NCI-H2029 (cell line): ENCODE measurements at regions not wholly inside any gene's neighbourhood (a gene's known extent, or its start where the extent isn't known, plus 50 kb on each side); places are given as distances from the start of the nearest gene placed in this dataset.

Experiments used
- DNase-seq: peaks from one replicate; lab custom pipeline; 2025; lab: John Stamatoyannopoulos, UW

DNA sequence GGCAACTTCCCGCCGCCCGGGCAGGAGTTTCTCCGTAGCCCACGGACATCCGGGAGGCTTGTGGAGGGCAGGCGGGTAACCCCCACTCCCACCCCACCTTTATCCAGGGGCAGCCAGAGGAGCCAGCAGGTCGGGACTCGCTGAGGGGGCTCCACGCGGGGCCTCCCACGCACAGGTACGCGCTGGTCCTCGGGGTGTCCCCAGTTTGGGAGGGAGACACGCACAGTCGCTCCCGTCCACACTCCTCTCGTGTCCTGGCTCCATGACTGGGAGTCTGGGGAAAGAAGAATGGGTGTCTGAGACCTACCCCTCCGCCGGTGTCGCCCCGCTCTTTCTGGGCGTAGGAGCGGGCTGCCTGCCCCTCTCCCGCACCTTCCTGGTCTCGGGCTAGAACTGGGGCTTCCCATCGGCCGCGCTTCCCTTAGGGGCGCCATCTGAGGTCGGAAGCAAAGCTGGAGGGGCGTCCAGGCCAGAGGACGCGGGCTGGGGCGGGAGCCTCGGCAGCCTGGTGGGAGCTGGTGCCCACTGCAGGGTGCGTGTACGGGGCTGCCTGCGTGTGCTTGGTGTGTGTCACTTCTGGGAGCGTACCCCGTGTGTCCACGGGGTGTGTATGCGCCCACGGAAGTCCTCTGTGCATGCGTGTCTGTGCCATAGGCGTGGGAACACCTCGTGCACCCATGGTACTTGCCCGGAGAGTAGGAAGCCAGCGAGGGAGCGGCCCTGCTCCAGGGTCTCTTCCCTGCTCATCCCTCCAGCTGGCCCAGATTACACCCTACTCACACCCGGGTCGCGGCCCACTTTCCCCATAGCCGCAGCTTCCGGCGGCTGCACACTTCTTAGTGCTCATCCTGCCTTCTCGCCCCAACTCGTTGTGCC lies 73.0 kb upstream of the LEP start:
- DNase-seq = no peak

DNA sequence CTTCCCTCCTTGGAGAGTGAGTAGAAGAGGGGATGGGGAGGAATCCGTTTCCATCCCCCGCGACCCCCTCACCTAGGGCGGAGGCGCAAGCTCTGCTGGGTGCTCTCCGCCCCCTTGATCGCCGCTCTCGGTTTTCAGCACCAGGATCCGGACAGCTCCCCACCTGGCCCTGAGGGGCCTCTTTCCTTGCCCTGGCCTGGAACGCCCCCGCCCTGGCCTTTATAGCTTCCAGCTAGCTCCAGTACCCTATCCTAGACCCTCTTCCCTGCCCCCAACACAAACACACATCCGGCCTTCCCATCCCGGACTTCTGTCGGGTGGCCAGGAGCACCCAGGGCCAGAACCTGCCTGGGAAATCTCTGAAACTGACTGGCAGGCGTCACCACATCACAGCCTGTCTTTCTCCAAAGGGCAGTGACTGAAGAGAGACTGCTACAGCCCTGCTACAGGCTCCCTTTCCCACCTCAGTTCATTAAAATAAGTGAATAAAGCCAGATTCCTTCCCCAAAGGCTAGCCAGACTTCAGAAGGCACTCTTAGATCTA lies 72.3 kb upstream of the LEP start:
- no peak for DNase-seq

DNA sequence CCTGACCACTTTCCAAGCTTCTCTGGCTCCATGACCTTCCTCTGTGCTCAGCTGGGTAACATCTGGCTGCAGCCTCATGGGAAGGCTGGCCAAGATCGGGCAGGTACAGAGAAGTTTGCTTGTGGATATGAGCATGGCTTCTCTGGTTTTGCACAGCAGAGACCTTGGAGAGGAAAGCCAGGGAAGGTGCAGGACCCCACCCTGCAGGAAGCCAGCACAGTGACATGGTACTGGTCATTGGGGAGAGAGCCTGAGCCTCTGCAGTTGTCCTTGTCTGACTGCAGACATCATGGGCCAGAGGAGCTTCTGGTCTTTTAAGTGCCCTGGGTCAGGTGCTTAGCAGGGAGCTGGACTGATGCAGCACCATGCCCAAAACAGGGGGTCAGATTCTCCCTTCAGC lies 70.6 kb upstream of the LEP start:
- DNase-seq = no peak

DNA sequence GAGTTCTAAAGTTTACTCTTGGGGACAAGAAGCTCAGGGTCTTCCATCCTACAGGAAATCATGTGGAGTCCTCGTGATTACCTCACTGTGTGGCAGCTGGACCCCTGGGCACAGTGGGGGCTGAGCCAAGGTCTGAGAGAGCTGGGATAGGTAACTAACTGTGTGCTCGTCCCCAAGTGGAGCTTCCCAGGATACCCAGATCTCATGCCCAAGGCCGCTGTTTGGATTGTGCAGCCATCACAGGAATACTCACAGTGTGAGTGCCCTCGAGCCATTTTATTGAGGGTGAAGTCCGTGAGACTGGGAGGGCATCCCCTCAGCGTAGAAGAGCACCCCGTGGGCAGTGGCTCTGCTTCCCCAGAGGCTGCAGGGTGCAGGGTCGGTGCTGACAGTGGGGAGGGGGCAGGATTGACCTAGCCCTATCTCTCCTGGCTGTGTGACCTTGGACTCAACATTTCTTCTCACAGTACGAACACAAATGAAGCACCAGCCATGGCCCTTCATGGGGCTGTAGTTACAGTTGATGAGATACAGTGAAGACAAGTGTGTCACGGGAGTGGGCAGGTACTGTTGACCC lies 69.6 kb upstream of the LEP start:
- DNase-seq = no peak

DNA sequence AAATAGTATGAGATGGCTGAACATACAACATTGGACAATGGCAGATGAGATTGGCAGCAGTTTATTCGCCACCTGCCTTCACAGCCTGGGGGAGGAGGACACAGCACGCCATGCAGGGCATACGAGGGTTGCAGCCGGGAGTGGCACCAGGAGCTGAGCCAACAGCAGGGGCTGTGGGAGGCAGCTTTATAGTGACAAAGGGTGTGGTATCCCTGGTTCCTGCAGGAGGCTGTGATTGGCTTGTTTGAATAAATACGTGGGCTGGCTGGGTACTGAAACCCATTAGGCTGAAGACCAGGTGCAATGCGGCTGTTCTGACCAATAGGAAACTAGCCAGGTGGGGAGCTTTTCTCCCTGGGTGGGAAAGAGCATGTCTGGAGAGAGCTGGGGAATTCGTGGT lies 68.9 kb upstream of the LEP start:
- DNase-seq = peak; percentile 59

DNA sequence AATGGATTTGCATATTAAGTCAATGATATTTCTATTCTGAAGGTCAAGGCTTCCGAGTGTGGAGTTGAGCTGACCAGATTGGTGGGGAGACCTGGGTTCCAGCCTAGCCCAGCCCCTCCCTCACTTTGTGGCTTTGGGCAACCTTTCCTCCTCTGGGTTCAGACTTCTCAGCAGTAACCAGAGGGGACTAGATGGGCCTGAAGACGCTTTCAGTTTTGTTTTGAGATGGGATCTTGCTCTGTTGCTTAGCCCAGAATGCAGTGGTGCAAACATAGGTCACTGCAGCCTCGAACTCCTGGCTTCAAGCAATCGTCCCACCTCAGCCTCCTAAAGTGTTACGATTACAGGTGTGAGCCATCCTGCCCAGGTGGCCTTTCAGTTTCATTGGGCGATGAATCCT lies 68.1 kb upstream of the LEP start:
- DNase-seq = no peak

DNA sequence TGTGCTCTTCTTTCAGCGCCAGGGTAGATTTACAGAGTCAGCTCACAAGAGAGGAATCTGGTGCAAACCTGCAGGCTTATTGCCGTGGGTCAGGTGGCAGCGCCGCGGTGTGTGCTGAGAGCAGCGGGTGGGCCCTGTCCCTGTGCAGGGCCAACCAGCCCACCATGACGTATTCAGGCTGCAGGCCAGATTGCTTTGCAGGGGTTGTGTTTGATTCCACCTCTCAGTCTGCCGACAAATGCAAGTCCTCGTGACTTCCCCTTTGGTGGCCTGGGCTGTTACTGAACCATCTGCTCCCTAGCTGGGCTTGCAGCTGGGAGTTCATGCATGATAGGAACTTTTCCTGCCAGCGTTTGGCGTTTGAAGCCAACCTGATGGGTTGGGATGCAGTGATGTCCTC lies 66.7 kb upstream of the LEP start:
- no peak for DNase-seq

DNA sequence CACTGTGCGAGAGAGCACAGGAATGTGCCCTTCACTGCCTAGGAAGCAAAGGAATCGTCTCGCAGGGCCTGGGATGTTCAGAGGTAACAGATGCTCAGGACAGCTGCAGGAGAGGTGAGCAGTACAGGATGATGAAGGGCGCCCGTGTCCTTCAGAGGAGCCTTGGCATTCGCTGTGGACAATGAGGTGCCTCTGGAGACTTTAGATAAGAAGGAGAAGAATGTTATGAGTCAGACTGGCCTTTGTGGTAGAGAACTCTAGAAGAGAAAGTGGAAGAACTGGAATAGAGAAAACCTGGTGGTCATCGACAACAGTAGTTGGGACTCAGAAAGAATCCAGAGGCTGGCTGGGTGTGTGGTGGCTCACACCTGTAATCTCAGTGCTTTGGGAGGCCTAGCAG lies 64.4 kb upstream of the LEP start:
- DNase-seq = no peak

DNA sequence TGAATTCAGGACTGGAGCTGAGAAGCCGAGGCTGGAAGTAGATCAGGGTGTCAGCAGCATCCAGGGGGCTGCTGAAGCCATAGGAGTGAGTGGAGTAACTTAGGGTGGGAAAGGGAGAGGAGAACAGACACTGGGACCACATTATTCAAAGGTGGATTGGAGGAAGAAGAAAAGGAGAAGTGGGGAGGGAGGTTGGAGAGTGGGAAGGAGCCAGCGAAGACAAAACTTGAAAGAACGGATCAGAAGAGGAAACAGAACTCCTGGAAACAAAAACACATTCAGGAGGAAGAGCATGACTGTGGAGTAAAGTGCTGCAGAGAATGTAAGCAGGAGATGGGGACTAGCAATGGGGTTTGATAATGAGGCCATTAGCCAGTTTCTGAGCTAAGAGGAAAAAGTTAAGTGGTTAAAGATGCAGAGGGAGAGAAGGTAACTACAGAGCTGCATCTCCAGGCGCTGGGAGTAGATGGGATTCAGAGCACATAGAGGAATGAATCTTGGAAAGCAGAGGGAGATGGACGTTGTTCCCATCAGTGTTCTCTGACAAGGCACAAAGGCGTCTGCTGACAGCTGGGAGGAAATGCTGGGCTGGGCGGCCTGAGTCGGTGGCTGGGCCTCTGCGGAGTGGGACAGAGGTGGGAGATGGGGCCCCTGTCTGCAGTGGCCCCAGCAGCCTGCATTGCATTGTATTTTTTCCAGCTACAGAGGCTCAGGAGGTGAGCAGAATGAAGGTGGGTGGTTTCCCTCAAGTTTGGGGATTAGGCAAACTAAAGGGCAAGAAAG lies 63.1 kb upstream of the LEP start:
- no peak for DNase-seq

DNA sequence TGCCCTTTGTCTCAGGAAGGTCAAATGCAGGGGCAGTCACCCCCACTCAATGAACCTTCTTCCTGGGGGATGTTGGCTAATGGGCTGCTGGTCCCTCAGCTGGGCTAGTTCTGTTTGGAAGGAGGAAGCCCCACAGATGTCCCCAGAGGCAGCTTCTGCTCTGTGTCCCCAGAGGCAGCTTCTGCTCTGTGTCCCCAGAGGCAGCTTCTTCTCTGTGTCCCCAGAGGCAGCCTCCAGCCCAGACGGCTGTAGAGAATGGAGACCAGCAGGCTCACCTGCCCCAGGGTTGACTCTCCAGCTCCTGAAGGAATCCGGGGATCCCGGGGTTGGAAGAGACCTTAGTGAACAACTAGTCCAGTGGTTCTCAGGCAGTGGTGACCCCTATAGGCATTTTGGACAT lies 62.5 kb upstream of the LEP start:
- no peak for DNase-seq

DNA sequence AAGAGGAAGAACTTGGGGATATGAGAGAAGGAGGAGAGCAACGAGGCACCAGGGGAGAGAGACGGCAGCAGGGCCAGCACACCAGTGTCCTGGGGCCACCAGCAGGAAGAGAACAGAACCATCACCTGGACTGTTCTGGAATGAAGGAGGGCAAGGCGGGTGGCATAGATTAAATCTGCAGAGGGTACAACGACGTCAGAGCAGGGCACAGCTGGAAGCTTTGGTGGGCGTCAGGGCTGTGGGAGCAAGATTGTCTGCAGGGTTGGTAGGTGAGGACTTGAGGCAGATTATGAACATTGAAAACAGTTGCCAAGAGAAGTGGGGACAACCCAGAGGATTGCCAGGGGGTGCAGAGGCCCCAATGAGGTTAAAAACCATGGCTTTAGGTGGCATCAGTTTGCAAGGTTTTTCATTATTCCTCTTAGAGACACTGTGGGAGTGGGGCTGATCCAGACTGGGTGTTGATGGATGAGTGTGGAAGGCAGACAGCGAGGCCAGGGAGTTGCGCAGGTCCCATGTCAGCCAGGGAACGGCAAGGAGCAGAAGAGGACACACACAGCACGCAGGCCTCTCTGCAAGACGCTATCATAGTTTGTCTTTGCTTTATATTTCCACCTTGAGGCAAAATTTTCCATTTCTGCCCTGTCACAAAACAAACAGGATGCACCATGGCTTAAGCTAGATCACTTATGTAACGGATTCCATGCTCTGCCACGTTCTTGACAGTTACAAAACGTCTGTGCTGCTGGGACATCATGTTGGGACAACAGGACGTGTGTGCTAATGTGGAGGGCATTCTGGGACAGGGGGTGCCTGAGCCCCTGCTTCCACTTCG lies 52.5 kb upstream of the LEP start:
- DNase-seq = no peak

DNA sequence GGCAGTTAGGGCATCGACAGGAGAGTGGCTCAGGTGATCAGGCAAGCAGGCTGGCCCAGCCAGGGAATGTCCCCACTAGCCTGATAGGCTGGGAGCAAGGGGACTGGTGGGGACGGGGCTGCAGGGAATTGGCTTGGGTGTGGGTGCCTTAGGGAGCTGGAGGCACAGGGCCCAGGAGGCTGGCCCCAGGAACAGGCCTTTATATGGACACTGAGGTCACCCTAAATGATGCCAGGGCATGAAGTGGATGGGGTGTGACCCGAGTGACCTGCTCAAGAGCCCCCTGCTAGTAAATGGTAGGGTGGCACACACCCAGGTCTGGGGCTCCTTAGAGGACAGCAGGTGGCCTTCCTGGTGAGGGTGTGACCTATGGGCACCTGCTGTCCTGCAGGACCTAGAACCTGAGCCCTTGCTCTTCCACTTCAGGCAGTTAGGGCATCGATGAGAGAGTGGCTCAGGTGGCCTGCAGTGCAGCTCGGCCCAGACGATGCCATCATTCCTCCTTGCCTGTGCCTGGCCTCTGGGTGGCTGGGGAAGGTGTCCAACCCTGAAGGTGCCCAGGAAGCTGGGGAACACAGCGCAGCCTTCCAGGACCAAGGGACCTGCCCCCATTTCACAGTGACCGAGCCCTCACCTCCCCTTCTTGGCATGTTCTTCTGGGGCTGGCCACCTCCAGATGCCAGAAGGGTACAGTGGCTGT lies 51.7 kb upstream of the LEP start:
- DNase-seq = no peak

DNA sequence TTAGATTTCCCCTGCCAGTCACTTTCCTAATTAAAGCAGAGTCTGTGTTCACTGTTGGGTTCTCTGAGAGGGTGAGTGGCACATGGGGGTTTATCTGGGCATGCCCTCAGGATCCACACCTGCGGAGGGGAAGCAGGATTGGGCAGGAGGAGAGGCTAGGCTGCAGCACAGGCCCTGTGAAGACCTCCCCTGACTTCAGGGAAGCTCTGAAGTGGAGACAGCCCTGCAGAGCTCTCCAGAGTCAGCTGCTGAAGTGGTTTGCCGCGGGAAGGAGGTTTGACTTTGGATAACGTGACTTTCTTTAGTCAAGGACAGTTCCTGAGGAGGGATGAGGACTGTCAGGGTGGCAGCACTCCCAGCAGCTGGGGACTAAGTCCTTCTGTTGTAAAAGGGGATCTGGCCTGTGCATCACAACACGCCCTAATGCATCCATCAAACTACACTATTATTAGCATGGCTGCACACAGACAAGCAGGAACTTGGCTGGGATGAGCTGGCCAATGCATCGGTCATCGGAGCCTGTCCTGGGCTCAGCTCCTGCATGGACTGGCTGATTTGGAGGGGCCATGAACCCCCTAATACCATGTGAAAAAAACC lies 50.9 kb upstream of the LEP start:
- DNase-seq = no peak

DNA sequence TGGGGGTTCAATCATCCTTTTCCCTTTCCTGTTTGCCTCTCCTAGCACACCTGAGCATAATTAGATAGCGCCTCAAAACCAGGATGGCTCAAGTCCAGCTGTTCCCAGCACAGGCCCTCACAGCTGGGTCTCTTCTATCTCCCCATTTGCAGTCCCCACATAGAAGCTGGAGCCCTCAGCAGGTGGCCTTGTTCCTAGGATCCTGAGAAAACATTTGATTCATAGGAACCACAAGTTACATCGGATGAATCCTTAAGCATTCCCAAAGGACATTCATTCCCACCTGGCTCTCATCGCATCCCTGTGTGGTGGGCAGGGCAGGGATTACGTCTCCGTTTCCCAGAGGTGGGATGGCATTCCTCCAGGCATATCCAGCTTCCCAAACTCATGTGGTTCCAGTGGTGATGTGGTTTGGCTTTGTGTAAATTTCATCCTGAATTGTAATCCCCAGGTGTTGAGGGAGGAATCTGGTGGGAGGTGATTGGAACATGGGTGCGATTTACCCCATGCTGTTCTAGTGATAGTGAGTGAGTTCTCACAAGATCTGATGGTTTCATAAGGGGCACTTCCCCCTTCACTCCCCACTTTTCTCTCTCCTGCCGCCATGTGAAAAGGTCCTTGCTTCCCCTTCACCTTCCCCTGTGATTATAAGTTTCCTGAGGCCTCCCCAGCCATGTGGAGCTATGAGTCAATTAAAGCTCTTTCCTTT lies 49.8 kb upstream of the LEP start:
- no peak for DNase-seq
